Chondrocyte (in vitro differentiated cells): ENCODE measurements at regions not wholly inside any gene's neighbourhood (a gene's known extent, or its start where the extent isn't known, plus 50 kb on each side); places are given as distances from the start of the nearest gene placed in this dataset.

ENCODE experiments used
- DNase-seq: peaks from one replicate; pipeline ENCODE4 v3.0.0; 2021; ENCODE audit warnings: mixed read lengths, low spot score
- H3K27ac Mint-ChIP-seq: one replicate; pipeline ENCODE4 v1.8.0; 2021; ENCODE audit warnings: mild to moderate bottlenecking, moderate library complexity, mixed read lengths; ENCODE audit not compliant: unreplicated experiment
- H3K27me3 Mint-ChIP-seq: 2 replicates; pipeline ENCODE4 v1.8.0; 2021; ENCODE audit warnings: low read depth, mixed read lengths
- H3K36me3 Mint-ChIP-seq: 2 replicates; pipeline ENCODE4 v1.8.0; 2021; ENCODE audit warnings: low read depth, mixed read lengths
- H3K4me1 Mint-ChIP-seq: 2 replicates; pipeline ENCODE4 v1.8.0; 2021; ENCODE audit warnings: low read depth, mild to moderate bottlenecking, mixed read lengths
- H3K4me3 Mint-ChIP-seq: one replicate; pipeline ENCODE4 v1.8.0; 2021; ENCODE audit warnings: mild to moderate bottlenecking, moderate library complexity, mixed read lengths; ENCODE audit not compliant: unreplicated experiment
- H3K9me3 Mint-ChIP-seq: 2 replicates; pipeline ENCODE4 v1.8.0; 2021; ENCODE audit warnings: low read depth, mixed read lengths
- CTCF ChIP-seq: fragments of 200-600 bp; sonication (generic); IDR thresholded peaks from 2 replicates; pipeline ENCODE4 v1.5.0; 2021; ENCODE audit warnings: antibody characterized with exemption, mild to moderate bottlenecking, moderate library complexity

- Mint-ChIP-seq H3K36me3 (peaks cover 1% of the 10 kb centered on the region), H3K27me3 (peaks cover 6% of the 10 kb centered on the region), H3K9me3 (peaks cover 23% of the 10 kb centered on the region), H3K27ac (no peak overlapping the region), H3K4me3 (no peak overlapping the region), H3K4me1 (no peaks in the 10 kb centered on the region)
- no peak for TF ChIP-seq CTCF
- no peak for DNase-seq
Observed at GRCh38 chr4:63632858-63633257, 776.4 kb downstream of the TECRL start.

DNA sequence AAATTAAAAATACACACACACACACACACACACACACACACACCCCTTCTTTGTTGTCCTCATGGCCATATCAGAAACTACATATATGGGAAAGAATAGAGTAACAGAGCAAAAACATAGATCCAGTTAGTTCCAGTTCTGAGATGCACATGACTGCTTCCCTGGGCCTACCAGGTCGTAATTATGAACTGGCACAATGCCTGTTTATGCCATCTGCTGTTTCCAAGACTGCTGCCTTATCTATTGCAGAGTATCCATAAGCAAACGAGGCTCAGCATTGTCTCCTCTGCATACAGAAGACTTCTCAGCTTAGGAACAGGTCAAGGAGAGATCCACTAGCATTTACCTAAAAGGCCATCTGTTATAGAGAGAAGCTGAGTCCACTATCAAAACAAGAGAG lies 789.0 kb downstream of the TECRL start:
- no peak overlapping the region for H3K4me3 Mint-ChIP-seq
- H3K9me3 Mint-ChIP-seq = no peaks in the 10 kb centered on the region
- no peaks in the 10 kb centered on the region for H3K4me1 Mint-ChIP-seq
- no peak for TF ChIP-seq CTCF
- H3K36me3 Mint-ChIP-seq = no peaks in the 10 kb centered on the region
- H3K27ac Mint-ChIP-seq = no peak overlapping the region
- DNase-seq = no peak
- peaks cover 11% of the 10 kb centered on the region for H3K27me3 Mint-ChIP-seq

- Mint-ChIP-seq H3K4me1 (no peaks in the 10 kb centered on the region), H3K4me3 (no peak overlapping the region), H3K36me3 (no peaks in the 10 kb centered on the region), H3K27ac (no peak overlapping the region), H3K9me3 (no peaks in the 10 kb centered on the region), H3K27me3 (peaks cover 11% of the 10 kb centered on the region)
- no peak for TF ChIP-seq CTCF
- DNase-seq = no peak
Observed at GRCh38 chr4:63619771-63620170, 789.5 kb downstream of the TECRL start.

DNA sequence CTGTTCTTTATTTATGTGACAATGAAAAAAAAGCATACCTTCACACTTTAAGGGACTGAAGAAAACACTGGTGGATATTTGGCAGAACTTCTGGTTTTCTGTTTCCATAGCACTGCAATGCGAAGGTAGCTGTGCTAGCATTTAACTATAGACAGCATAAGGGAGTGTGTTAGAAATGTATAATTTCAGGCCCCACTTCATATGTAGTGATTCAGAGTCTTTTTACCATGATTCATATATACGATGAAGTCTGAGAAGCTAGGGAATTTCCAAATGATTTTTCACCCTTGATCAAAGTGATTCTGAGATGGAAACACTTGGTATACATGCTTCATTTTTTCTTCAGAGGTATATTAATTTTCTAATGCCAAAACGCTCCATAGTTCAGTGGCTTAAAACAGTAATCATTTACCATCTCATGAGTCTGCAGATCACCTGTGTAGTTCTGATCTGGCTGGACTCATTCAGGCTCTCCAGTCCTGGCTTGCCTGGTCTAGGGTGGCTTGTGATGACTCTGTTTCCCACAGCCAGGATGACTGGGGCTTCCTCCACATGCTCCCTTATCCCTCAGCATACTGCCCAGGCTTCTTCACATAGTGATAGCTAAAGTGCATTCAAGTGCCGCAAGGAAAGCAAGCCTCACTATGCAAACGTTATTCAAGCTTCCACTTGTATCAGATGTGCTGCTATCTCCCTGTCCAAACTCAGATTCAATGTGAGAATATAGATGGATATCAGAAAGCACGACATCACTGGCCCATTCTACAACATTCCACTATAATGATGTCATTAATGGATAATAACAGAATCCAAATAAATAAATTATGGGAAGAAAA lies 790.1 kb downstream of the TECRL start:
- no peaks in the 10 kb centered on the region for H3K36me3 Mint-ChIP-seq
- H3K4me1 Mint-ChIP-seq = no peaks in the 10 kb centered on the region
- H3K4me3 Mint-ChIP-seq = no peak overlapping the region
- DNase-seq = no peak
- no peak for TF ChIP-seq CTCF
- no peaks in the 10 kb centered on the region for H3K9me3 Mint-ChIP-seq
- H3K27ac Mint-ChIP-seq = no peak overlapping the region
- H3K27me3 Mint-ChIP-seq = peaks cover 11% of the 10 kb centered on the region

GRCh38 chr4:63607169-63607872 lies 801.9 kb downstream of the TECRL start:
- Mint-ChIP-seq H3K36me3 (no peaks in the 10 kb centered on the region), H3K27me3 (peaks cover 16% of the 10 kb centered on the region), H3K9me3 (no peaks in the 10 kb centered on the region), H3K4me3 (no peak overlapping the region), H3K27ac (no peak overlapping the region), H3K4me1 (no peaks in the 10 kb centered on the region)
- no peak for TF ChIP-seq CTCF
- peak; percentile 21 for DNase-seq
